ENCODE measurements at regions not wholly inside any gene's neighbourhood (a gene's known extent, or its start where the extent isn't known, plus 50 kb on each side); places are given as distances from the start of the nearest gene placed in this dataset.

- TF ChIP-seq CTCF (IDR thresholded peaks at IDR 0.05; ENCODE audit: low read depth, low read length, poor library complexity, severe bottlenecking) = no peak
- TF ChIP-seq EZH2phosphoT487 (IDR thresholded peaks at IDR 0.05; ENCODE audit: borderline replicate concordance, low read length) = no peak
Observed at GRCh38 chr19:31701146-31701545, 351.9 kb upstream of the TSHZ3 start.
